ENCODE measurements at regions not wholly inside any gene's neighbourhood (a gene's known extent, or its start where the extent isn't known, plus 50 kb on each side); places are given as distances from the start of the nearest gene placed in this dataset.
"Not testable (repeated sequence)": the region's sequence is repeated elsewhere in the genome, so short reads cannot be mapped to it uniquely, and the experiment has no call there.

GRCh38 chr7:66502230-66503035 lies 126.2 kb upstream of the KCTD7 start:
- DNase-seq (ENCODE audit: low read depth): no peak

- DNase-seq (ENCODE audit: low read depth): no peak
Observed at GRCh38 chr7:66503036-66503370, 125.7 kb upstream of the KCTD7 start.

GRCh38 chr7:66503551-66504031 lies 125.1 kb upstream of the KCTD7 start:
- DNase-seq (ENCODE audit: low read depth): no peak

- DNase-seq (ENCODE audit: low read depth): no peak
Observed at GRCh38 chr7:66504131-66504530, 124.5 kb upstream of the KCTD7 start.

GRCh38 chr7:66505009-66505408 lies 123.7 kb upstream of the KCTD7 start:
- DNase-seq (ENCODE audit: low read depth): no peak

- no peak for DNase-seq (ENCODE audit: low read depth)
Observed at GRCh38 chr7:66505531-66506451, 122.9 kb upstream of the KCTD7 start.

GRCh38 chr7:66506703-66507102 lies 122.0 kb upstream of the KCTD7 start:
- DNase-seq (ENCODE audit: low read depth): not testable (repeated sequence)

GRCh38 chr7:66507764-66508296 lies 120.9 kb upstream of the KCTD7 start:
- no peak for DNase-seq (ENCODE audit: low read depth)

GRCh38 chr7:66508431-66508830 lies 120.2 kb upstream of the KCTD7 start:
- no peak for DNase-seq (ENCODE audit: low read depth)

GRCh38 chr7:66514050-66514449 lies 114.6 kb upstream of the KCTD7 start:
- no peak for DNase-seq (ENCODE audit: low read depth)

- DNase-seq (ENCODE audit: low read depth): no peak
Observed at GRCh38 chr7:66517212-66517909, 111.3 kb upstream of the KCTD7 start.

- no peak for DNase-seq (ENCODE audit: low read depth)
Observed at GRCh38 chr7:66518151-66518691, 110.5 kb upstream of the KCTD7 start.

- no peak for DNase-seq (ENCODE audit: low read depth)
Observed at GRCh38 chr7:66521675-66522074, 107.0 kb upstream of the KCTD7 start.

GRCh38 chr7:66522518-66522917 lies 106.2 kb upstream of the KCTD7 start:
- peak; percentile 17 for DNase-seq (ENCODE audit: low read depth)

GRCh38 chr7:66523409-66523808 lies 105.3 kb upstream of the KCTD7 start:
- no peak for DNase-seq (ENCODE audit: low read depth)

- no peak for DNase-seq (ENCODE audit: low read depth)
Observed at GRCh38 chr7:66524738-66525137, 103.9 kb upstream of the KCTD7 start.

GRCh38 chr7:66526782-66527181 lies 101.9 kb upstream of the KCTD7 start:
- DNase-seq (ENCODE audit: low read depth): not testable (repeated sequence)

- DNase-seq (ENCODE audit: low read depth): no peak
Observed at GRCh38 chr7:66528652-66529051, 100.0 kb upstream of the KCTD7 start.

- DNase-seq (ENCODE audit: low read depth): no peak
Observed at GRCh38 chr7:66529883-66530610, 98.6 kb upstream of the KCTD7 start.

Data from HT1080 (cell line).